Sigmoid colon (tissue), 4 donors: ENCODE measurements at regions not wholly inside any gene's neighbourhood (a gene's known extent, or its start where the extent isn't known, plus 50 kb on each side); places are given as distances from the start of the nearest gene placed in this dataset.

Source experiments
- CTCF ChIP-seq, 4 experiments: fragments of 450-650 bp in 3 of 4; fragments of 200-600 bp in 1 of 4; IDR thresholded peaks; one replicate each; pipeline ENCODE4 v1.5.1; 2016 to 2019; ENCODE audit warnings: antibody characterized with exemption in 4 of 4, mild to moderate bottlenecking in 3 of 4, moderate library complexity in 2 of 4
- POLR2A ChIP-seq, 2 donors: fragments of 450-650 bp; IDR thresholded peaks; one replicate each; pipeline ENCODE4 v1.6.1; 2016; ENCODE audit warnings: antibody characterized with exemption in 2 of 2, mild to moderate bottlenecking in 2 of 2, moderate library complexity in 2 of 2
- POLR2AphosphoS5 ChIP-seq, 4 donors: sonication (generic); formaldehyde crosslinking; IDR thresholded peaks; one replicate each; pipeline ENCODE4 v1.6.1; 2017; ENCODE audit warnings: antibody characterized with exemption in 4 of 4

- TF ChIP-seq POLR2A (IDR thresholded peaks at IDR 0.05): no peak
- TF ChIP-seq POLR2AphosphoS5 (IDR thresholded peaks at IDR 0.05): no peak
- TF ChIP-seq CTCF (IDR thresholded peaks at IDR 0.05): no peak
Measured at GRCh38 chr4:14893713-14894112, 108.6 kb upstream of the CPEB2 start.
